ENCODE measurements at regions not wholly inside any gene's neighbourhood (a gene's known extent, or its start where the extent isn't known, plus 50 kb on each side); places are given as distances from the start of the nearest gene placed in this dataset.

- TF ChIP-seq CTCF (IDR thresholded peaks at IDR 0.05; ENCODE audit: insufficient read depth, low read length): no peak
- no peak for TF ChIP-seq GABPA (IDR thresholded peaks at IDR 0.05; ENCODE audit: low read depth)
- no peak for TF ChIP-seq POLR2AphosphoS5 (IDR thresholded peaks at IDR 0.05; ENCODE audit: low read depth)
- TF ChIP-seq, protein P1, sequence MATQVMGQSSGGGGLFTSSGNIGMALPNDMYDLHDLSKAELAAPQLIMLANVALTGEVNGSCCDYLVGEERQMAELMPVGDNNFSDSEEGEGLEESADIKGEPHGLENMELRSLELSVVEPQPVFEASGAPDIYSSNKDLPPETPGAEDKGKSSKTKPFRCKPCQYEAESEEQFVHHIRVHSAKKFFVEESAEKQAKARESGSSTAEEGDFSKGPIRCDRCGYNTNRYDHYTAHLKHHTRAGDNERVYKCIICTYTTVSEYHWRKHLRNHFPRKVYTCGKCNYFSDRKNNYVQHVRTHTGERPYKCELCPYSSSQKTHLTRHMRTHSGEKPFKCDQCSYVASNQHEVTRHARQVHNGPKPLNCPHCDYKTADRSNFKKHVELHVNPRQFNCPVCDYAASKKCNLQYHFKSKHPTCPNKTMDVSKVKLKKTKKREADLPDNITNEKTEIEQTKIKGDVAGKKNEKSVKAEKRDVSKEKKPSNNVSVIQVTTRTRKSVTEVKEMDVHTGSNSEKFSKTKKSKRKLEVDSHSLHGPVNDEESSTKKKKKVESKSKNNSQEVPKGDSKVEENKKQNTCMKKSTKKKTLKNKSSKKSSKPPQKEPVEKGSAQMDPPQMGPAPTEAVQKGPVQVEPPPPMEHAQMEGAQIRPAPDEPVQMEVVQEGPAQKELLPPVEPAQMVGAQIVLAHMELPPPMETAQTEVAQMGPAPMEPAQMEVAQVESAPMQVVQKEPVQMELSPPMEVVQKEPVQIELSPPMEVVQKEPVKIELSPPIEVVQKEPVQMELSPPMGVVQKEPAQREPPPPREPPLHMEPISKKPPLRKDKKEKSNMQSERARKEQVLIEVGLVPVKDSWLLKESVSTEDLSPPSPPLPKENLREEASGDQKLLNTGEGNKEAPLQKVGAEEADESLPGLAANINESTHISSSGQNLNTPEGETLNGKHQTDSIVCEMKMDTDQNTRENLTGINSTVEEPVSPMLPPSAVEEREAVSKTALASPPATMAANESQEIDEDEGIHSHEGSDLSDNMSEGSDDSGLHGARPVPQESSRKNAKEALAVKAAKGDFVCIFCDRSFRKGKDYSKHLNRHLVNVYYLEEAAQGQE (IDR thresholded peaks at IDR 0.05; ENCODE audit: insufficient replicate concordance, low read depth): no peak
Observed at GRCh38 chr7:85376589-85376988, 189.7 kb upstream of the SEMA3D start.

All from HL-60 (cell line).